GM12872 (cell line): ENCODE measurements at regions not wholly inside any gene's neighbourhood (a gene's known extent, or its start where the extent isn't known, plus 50 kb on each side); places are given as distances from the start of the nearest gene placed in this dataset.

ENCODE experiments used
- CTCF ChIP-seq: IDR thresholded peaks from 3 replicates; pipeline ENCODE4 v1.5.1; 2011; ENCODE audit warnings: low read depth, mild to moderate bottlenecking, low read length, moderate library complexity; ENCODE audit not compliant: insufficient read depth

- TF ChIP-seq CTCF = no peak
Measured at GRCh38 chr4:106595906-106596305, 227.3 kb upstream of the GIMD1 start.

GRCh38 chr4:106594291-106594952 lies 225.8 kb upstream of the GIMD1 start:
- no peak for TF ChIP-seq CTCF

GRCh38 chr4:106588891-106589290 lies 220.3 kb upstream of the GIMD1 start:
- no peak for TF ChIP-seq CTCF

- no peak for TF ChIP-seq CTCF
Measured at GRCh38 chr4:106587558-106587957, 219.0 kb upstream of the GIMD1 start.

GRCh38 chr4:106585915-106586349 lies 217.4 kb upstream of the GIMD1 start:
- no peak for TF ChIP-seq CTCF

- TF ChIP-seq CTCF = no peak
Measured at GRCh38 chr4:106584337-106584989, 215.9 kb upstream of the GIMD1 start.

GRCh38 chr4:106583567-106583966 lies 215.0 kb upstream of the GIMD1 start:
- TF ChIP-seq CTCF = no peak
